ENCODE measurements at regions not wholly inside any gene's neighbourhood (a gene's known extent, or its start where the extent isn't known, plus 50 kb on each side); places are given as distances from the start of the nearest gene placed in this dataset.

GRCh38 chr18:27848336-27848735 lies 328.6 kb downstream of the CDH2 start:
- DNase-seq (ENCODE audit: low read depth, low spot score) (no peak), ATAC-seq (no peak)
- Histone ChIP-seq H3K9me3 (ENCODE audit: control insufficient read depth, insufficient read depth, low read depth, low read length) (no peaks in the 10 kb centered on the region), H3K4me3 (ENCODE audit: low read depth in 2 of 2, low read length in 2 of 2) (no peak overlapping the region), H3K36me3 (ENCODE audit: control insufficient read depth, insufficient read depth, low read length) (no peaks in the 10 kb centered on the region), H3K4me1 (ENCODE audit: control insufficient read depth, insufficient read depth, low read length) (peaks cover 12% of the 10 kb centered on the region; the same call in 1 of the 2 replicates), H3K27ac (ENCODE audit: low read length) (no peak overlapping the region), H3K27me3 (ENCODE audit: control insufficient read depth, insufficient read depth, low read length) (no peaks in the 10 kb centered on the region)
- BruUV-seq (replicated peaks): no TSS peak
- intact Hi-C loops (cut with micrococcal nuclease; ENCODE audit: unreplicated experiment) (no loop called here), in situ Hi-C loops (cut with HindIII; ENCODE audit: low pct_unique_long_range_greater_than_20kb, low sequenced_read_pairs) (no loop called here)
- ChIA-PET CTCF (no interaction called here), POLR2A (no interaction called here)
- TF ChIP-seq CTCF (IDR thresholded peaks at IDR 0.05) (no peak), TCF7L2 (IDR thresholded peaks at IDR 0.05; ENCODE audit: low read depth, low read length) (no peak), REST (IDR thresholded peaks at IDR 0.05; ENCODE audit: insufficient read depth in 1 of 2, low read depth in 2 of 2, low read length in 1 of 2) (no peak), SIN3A (IDR thresholded peaks at IDR 0.05; ENCODE audit: borderline replicate concordance, insufficient read depth, low read depth, low read length) (no peak), POLR2AphosphoS5 (IDR thresholded peaks at IDR 0.05; ENCODE audit: low read depth, low read length) (no peak)

GRCh38 chr18:27847412-27847811 lies 329.5 kb downstream of the CDH2 start:
- H3K27ac ChIP-seq (ENCODE audit: low read length): peak overlapping the region; percentile 61; the same call in 1 of the 2 replicates
- DNase-seq (ENCODE audit: low read depth, low spot score) (no peak), ATAC-seq (peak; percentile 90)
- H3K4me1 ChIP-seq (ENCODE audit: control insufficient read depth, insufficient read depth, low read length): peaks cover 12% of the 10 kb centered on the region; the same call in 1 of the 2 replicates
- no peak for TF ChIP-seq SIN3A (IDR thresholded peaks at IDR 0.05; ENCODE audit: borderline replicate concordance, insufficient read depth, low read depth, low read length)
- TF ChIP-seq CTCF (IDR thresholded peaks at IDR 0.05): no peak
- no peak for TF ChIP-seq REST (IDR thresholded peaks at IDR 0.05; ENCODE audit: insufficient read depth in 1 of 2, low read depth in 2 of 2, low read length in 1 of 2)
- TF ChIP-seq POLR2AphosphoS5 (IDR thresholded peaks at IDR 0.05; ENCODE audit: low read depth, low read length): peak; percentile 57; the same call in 1 of the 2 replicates
- peak; percentile 48; the same call in 1 of the 2 replicates for TF ChIP-seq TCF7L2 (IDR thresholded peaks at IDR 0.05; ENCODE audit: low read depth, low read length)
- intact Hi-C loops (cut with micrococcal nuclease; ENCODE audit: unreplicated experiment): no loop called here
- no peaks in the 10 kb centered on the region for H3K27me3 ChIP-seq (ENCODE audit: control insufficient read depth, insufficient read depth, low read length)
- H3K4me3 ChIP-seq (ENCODE audit: low read depth in 2 of 2, low read length in 2 of 2): no peak overlapping the region
- ChIA-PET CTCF (interaction anchor here (0.6 kb wide), 1 partner anchor 130 kb away, joined by 5 read pairs; no protein-coding TSS in a partner anchor), POLR2A (no interaction called here)
- no peaks in the 10 kb centered on the region for H3K9me3 ChIP-seq (ENCODE audit: control insufficient read depth, insufficient read depth, low read depth, low read length)
- H3K36me3 ChIP-seq (ENCODE audit: control insufficient read depth, insufficient read depth, low read length): no peaks in the 10 kb centered on the region
- no TSS peak for BruUV-seq (replicated peaks)
- in situ Hi-C loops (cut with HindIII; ENCODE audit: low pct_unique_long_range_greater_than_20kb, low sequenced_read_pairs): no loop called here

Measured in Panc1 (cell line).